B cell (primary cell): ENCODE measurements at regions not wholly inside any gene's neighbourhood (a gene's known extent, or its start where the extent isn't known, plus 50 kb on each side); places are given as distances from the start of the nearest gene placed in this dataset.

ENCODE experiments used
- ATAC-seq: fragments of 200-7000 bp; cut with Tn5 transposase; one replicate; pipeline ENCODE4 v1.10.0; 2021; ENCODE audit warnings: low read depth, mild to moderate bottlenecking, moderate number of reproducible peaks, moderate library complexity
- CTCF ChIA-PET: fragments of 350-600 bp; sonication (Branson Sonifier 250); formaldehyde crosslinking; loops from one replicate; lab custom pipeline; 2021; ENCODE audit warnings: antibody characterized with exemption, inconsistent platforms; lab: Charles Lee
- POLR2A ChIA-PET: fragments of 350-600 bp; sonication (Branson Sonifier 250); formaldehyde crosslinking; loops from one replicate; lab custom pipeline; 2021; ENCODE audit warnings: antibody characterized with exemption; lab: Charles Lee
- DNase-seq: peaks from one replicate; pipeline ENCODE4 v3.0.0; 2013
- H2AFZ ChIP-seq: 2 replicates; pipeline ENCODE4 v1.6.1; 2012; ENCODE audit warnings: mild to moderate bottlenecking, low read depth, low read length; ENCODE audit not compliant: insufficient read depth, poor library complexity, severe bottlenecking
- H3K27ac ChIP-seq, 2 donors: 1 replicate in 1 of 2; 2 replicates in 1 of 2; pipeline ENCODE4 v1.5.1; 2012 to 2013; ENCODE audit warnings: low read length in 2 of 2, mild to moderate bottlenecking in 2 of 2, moderate library complexity in 1 of 2
- H3K27me3 ChIP-seq, 4 experiments: fragments of 200-600 bp in 1 of 4; sonication (generic) in 1 of 4; replicated peaks in 1 of 4; 1 replicate in 2 of 4; 2 replicates in 2 of 4; pipeline versions ENCODE4 v1.6.1 to v1.7.0; 2013 to 2016; ENCODE audit warnings: low read length in 3 of 4, mild to moderate bottlenecking in 2 of 4, mixed read lengths in 1 of 4, moderate library complexity in 1 of 4; ENCODE audit not compliant: insufficient read depth in 4 of 4, control insufficient read depth in 3 of 4; ENCODE audit errors: control extremely low read depth in 1 of 4
- H3K36me3 ChIP-seq, 2 experiments: replicated peaks in 1 of 2; 1 replicate in 1 of 2; 2 replicates in 1 of 2; pipeline versions ENCODE4 v1.6.1 to v1.7.1; 2013; ENCODE audit warnings: low read length in 1 of 2; ENCODE audit not compliant: insufficient read depth in 2 of 2, control insufficient read depth in 1 of 2; ENCODE audit errors: control extremely low read depth in 1 of 2, extremely low read depth in 1 of 2
- H3K4me1 ChIP-seq, 2 donors: fragments of 200-600 bp in 1 of 2; sonication (generic) in 1 of 2; 1 replicate in 1 of 2; 2 replicates in 1 of 2; pipeline versions ENCODE4 v1.5.1 to v1.6.1; 2013 to 2017; ENCODE audit warnings: low read length in 2 of 2; ENCODE audit not compliant: control insufficient read depth in 2 of 2, insufficient read depth in 2 of 2
- H3K4me2 ChIP-seq: replicated peaks from 2 replicates; pipeline ENCODE3; 2012; ENCODE audit warnings: mild to moderate bottlenecking, low read depth, low read length; ENCODE audit not compliant: poor library complexity, severe bottlenecking
- H3K4me3 ChIP-seq, 5 experiments: fragments of 200-600 bp in 1 of 5; sonication (generic) in 1 of 5; 1 replicate in 3 of 5; 2 replicates in 2 of 5; pipeline versions ENCODE4 v1.5.1 to v1.7.0; 2011 to 2016; ENCODE audit warnings: low read length in 4 of 5, mild to moderate bottlenecking in 4 of 5, low read depth in 2 of 5, control low read depth in 1 of 5, moderate library complexity in 1 of 5; ENCODE audit not compliant: insufficient read depth in 1 of 5; ENCODE audit errors: control extremely low read depth in 1 of 5, extremely low read depth in 1 of 5
- H3K79me2 ChIP-seq: fragments of 200-600 bp; sonication (generic); one replicate; pipeline ENCODE4 v1.6.0; 2016; ENCODE audit warnings: low read length; ENCODE audit not compliant: control insufficient read depth, insufficient read depth
- H3K9ac ChIP-seq: fragments of 200-600 bp; sonication (generic); 2 replicates; pipeline ENCODE4 v1.6.1; 2017; ENCODE audit warnings: mild to moderate bottlenecking, low read length, moderate library complexity
- H3K9me3 ChIP-seq, 3 donors: one replicate each; pipeline versions ENCODE4 v1.6.1 to v1.7.1; 2013; ENCODE audit warnings: low read length in 2 of 3; ENCODE audit not compliant: control insufficient read depth in 2 of 3, insufficient read depth in 1 of 3; ENCODE audit errors: control extremely low read depth in 1 of 3
- H4K20me1 ChIP-seq: 2 replicates; pipeline ENCODE4 v1.6.0; 2012; ENCODE audit warnings: mild to moderate bottlenecking, low read length; ENCODE audit not compliant: insufficient read depth, control insufficient read depth, poor library complexity, severe bottlenecking
- H3K27ac Mint-ChIP-seq: one replicate; pipeline ENCODE4 v1.8.0; 2021; ENCODE audit warnings: mixed read lengths
- H3K27me3 Mint-ChIP-seq: one replicate; pipeline ENCODE4 v1.8.0; 2021; ENCODE audit warnings: mixed read lengths
- H3K4me1 Mint-ChIP-seq: one replicate; pipeline ENCODE4 v1.8.0; 2021; ENCODE audit warnings: mixed read lengths
- H3K4me3 Mint-ChIP-seq: one replicate; pipeline ENCODE4 v1.8.0; 2021; ENCODE audit warnings: mixed read lengths
- H3K9me3 Mint-ChIP-seq: one replicate; pipeline ENCODE4 v1.8.0; 2022; ENCODE audit warnings: mixed read lengths; ENCODE audit not compliant: insufficient read depth
- CTCF ChIP-seq: fragments of 200-600 bp; IDR thresholded peaks from one replicate; pipeline ENCODE4 v1.8.0; 2022; ENCODE audit warnings: antibody characterized with exemption, mild to moderate bottlenecking
- EZH2 ChIP-seq: IDR thresholded peaks from 2 replicates; pipeline ENCODE4 v1.6.1; 2012; ENCODE audit warnings: borderline replicate concordance, low read depth, mild to moderate bottlenecking, moderate library complexity, low read length; ENCODE audit not compliant: insufficient read depth, poor library complexity, severe bottlenecking
- WGBS: methylation state at CpG from one replicate; pipeline ENCODE4 v1.1.5; 2013; ENCODE audit warnings: missing lambda C conversion rate; ENCODE audit not compliant: insufficient coverage; 5-methylcytosine and 5-hydroxymethylcytosine counted together
- intact Hi-C: fragments of 100-400 bp; cut with micrococcal nuclease; formaldehyde crosslinking; loops from one replicate; pipeline ENCODE4 v1.10.0; 2022

GRCh38 chr18:55908901-55909366 lies 320.9 kb upstream of the TCF4 start:
- H3K4me3 ChIP-seq = peak overlapping the region in 1 of 5 experiments; percentile 16
- no peaks in the 10 kb centered on the region for H3K9me3 ChIP-seq
- peaks cover 19% of the 10 kb centered on the region in 2 donors for H3K4me1 ChIP-seq
- no peak overlapping the region for H2AFZ ChIP-seq
- intact Hi-C loops = no loop called here
- POLR2A ChIA-PET = no interaction called here
- ATAC-seq (no peak), DNase-seq (no peak)
- H3K27me3 ChIP-seq = no peaks in the 10 kb centered on the region
- H3K4me2 ChIP-seq = peak overlapping the region; percentile 7
- H3K27ac ChIP-seq = no peak overlapping the region
- no peak overlapping the region for H3K27ac Mint-ChIP-seq
- CTCF ChIA-PET = interaction anchor here (2.0 kb wide), 1 partner anchor 12 kb away, joined by 5 read pairs; no protein-coding TSS in a partner anchor
- no peaks in the 10 kb centered on the region for H3K79me2 ChIP-seq
- H3K36me3 ChIP-seq = no peaks in the 10 kb centered on the region
- peaks cover 42% of the 10 kb centered on the region for H3K4me1 Mint-ChIP-seq
- no CpG with 5 or more reads among the region's 4 CpGs for WGBS
- no peak for TF ChIP-seq CTCF
- no peak for TF ChIP-seq EZH2
- peaks cover 2% of the 10 kb centered on the region for H3K9me3 Mint-ChIP-seq
- peak overlapping the region; percentile 40 for H3K4me3 Mint-ChIP-seq
- no peak overlapping the region for H3K9ac ChIP-seq
- no peaks in the 10 kb centered on the region for H3K27me3 Mint-ChIP-seq
- no peaks in the 10 kb centered on the region for H4K20me1 ChIP-seq

DNA sequence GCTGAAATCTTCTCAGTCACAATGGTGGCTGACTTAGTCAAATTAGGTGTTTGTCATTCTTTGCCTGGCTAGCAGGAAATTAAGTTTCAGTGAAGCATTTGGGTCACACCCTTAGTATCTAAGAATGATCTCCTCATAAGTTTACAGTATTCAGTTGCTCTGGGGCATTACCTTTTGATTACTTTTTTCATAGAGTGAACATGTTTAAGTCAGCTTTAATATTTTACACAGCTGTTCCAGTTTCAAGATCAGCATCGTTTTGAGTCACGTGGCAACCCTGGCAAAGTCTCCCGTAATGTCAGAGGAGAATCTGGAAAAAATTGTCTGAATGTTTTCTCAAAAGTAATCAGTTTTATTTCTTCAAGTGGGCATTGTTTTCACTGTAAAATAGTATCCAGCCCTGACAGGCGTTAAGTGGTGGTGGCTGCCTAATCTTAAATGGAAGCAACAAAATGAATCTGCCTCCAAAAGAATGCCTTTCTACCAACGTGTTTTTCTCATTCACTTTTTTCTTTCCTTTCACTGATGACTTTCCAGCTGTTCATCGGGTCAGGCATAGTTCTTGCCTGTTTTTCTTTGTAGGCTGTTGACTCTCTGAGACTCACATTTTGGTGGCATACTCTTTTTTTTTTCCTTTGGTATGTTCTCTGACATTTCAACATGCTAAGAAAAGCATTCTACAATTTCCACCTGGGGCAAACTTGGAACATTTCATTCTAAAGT lies 319.6 kb upstream of the TCF4 start:
- DNase-seq (no peak), ATAC-seq (no peak)
- no peaks in the 10 kb centered on the region for H4K20me1 ChIP-seq
- H3K4me2 ChIP-seq = peak overlapping the region; percentile 17
- no peaks in the 10 kb centered on the region for H3K27me3 Mint-ChIP-seq
- H3K9me3 Mint-ChIP-seq = peaks cover 2% of the 10 kb centered on the region
- no peak overlapping the region for H3K4me3 ChIP-seq
- TF ChIP-seq EZH2 = no peak
- no peak for TF ChIP-seq CTCF
- intact Hi-C loops = no loop called here
- H3K27ac Mint-ChIP-seq = peak overlapping the region; percentile 4
- peak overlapping the region; percentile 79 for H3K4me3 Mint-ChIP-seq
- no peaks in the 10 kb centered on the region for H3K79me2 ChIP-seq
- WGBS = 100% methylated on average over 1 of the region's 6 CpGs
- ChIA-PET POLR2A (no interaction called here), CTCF (interaction anchor here (0.6 to 2.0 kb wide), 3 partner anchors 11 to 492 kb away, joined by 3 to 5 read pairs (median 4); no protein-coding TSS in a partner anchor)
- H3K4me1 ChIP-seq = peaks cover 19% of the 10 kb centered on the region in 2 donors
- peak overlapping the region; percentile 8 for H2AFZ ChIP-seq
- H3K4me1 Mint-ChIP-seq = peaks cover 42% of the 10 kb centered on the region
- no peaks in the 10 kb centered on the region for H3K27me3 ChIP-seq
- H3K27ac ChIP-seq = no peak overlapping the region
- no peaks in the 10 kb centered on the region for H3K36me3 ChIP-seq
- no peaks in the 10 kb centered on the region for H3K9me3 ChIP-seq
- peak overlapping the region; percentile 20 for H3K9ac ChIP-seq
